ENCODE measurements at regions not wholly inside any gene's neighbourhood (a gene's known extent, or its start where the extent isn't known, plus 50 kb on each side); places are given as distances from the start of the nearest gene placed in this dataset.

DNA sequence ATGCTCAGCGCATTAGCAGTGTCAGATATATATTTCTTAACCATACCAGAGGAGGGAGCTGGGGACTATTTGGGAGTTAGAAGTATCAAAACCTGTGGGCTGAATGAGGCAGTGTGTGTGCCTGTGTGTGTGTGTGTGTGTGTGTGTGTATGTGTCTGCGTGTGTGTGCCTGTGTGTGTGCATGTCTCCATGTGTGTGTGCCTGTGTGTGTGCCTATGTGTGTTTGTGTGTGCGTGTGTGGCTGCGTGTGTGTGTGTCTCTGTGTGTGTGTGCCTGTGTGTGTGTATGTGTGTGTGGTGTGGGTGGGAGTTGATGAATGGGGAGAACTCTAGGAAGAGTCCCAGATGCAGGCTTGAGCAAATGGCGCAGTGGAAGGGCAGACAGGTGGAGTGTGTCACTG, 92.9 kb downstream of the PAX1 start:
- TF ChIP-seq EP300 (IDR thresholded peaks at IDR 0.05), result no peak
- no peak for TF ChIP-seq POLR2A (IDR thresholded peaks at IDR 0.05)
- TF ChIP-seq, protein P1, sequence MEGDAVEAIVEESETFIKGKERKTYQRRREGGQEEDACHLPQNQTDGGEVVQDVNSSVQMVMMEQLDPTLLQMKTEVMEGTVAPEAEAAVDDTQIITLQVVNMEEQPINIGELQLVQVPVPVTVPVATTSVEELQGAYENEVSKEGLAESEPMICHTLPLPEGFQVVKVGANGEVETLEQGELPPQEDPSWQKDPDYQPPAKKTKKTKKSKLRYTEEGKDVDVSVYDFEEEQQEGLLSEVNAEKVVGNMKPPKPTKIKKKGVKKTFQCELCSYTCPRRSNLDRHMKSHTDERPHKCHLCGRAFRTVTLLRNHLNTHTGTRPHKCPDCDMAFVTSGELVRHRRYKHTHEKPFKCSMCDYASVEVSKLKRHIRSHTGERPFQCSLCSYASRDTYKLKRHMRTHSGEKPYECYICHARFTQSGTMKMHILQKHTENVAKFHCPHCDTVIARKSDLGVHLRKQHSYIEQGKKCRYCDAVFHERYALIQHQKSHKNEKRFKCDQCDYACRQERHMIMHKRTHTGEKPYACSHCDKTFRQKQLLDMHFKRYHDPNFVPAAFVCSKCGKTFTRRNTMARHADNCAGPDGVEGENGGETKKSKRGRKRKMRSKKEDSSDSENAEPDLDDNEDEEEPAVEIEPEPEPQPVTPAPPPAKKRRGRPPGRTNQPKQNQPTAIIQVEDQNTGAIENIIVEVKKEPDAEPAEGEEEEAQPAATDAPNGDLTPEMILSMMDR (IDR thresholded peaks at IDR 0.05), result no peak
- TF ChIP-seq POLR2AphosphoS5 (IDR thresholded peaks at IDR 0.05), result no peak

Measured in upper lobe of left lung (tissue), 4 donors.